ENCODE measurements at regions not wholly inside any gene's neighbourhood (a gene's known extent, or its start where the extent isn't known, plus 50 kb on each side); places are given as distances from the start of the nearest gene placed in this dataset.

GRCh38 chr5:9790276-9790675, 160.1 kb upstream of the TAS2R1 start:
- TF ChIP-seq CTCF (IDR thresholded peaks at IDR 0.05) (no peak), POLR2A (IDR thresholded peaks at IDR 0.05) (no peak), POLR2AphosphoS5 (IDR thresholded peaks at IDR 0.05) (no peak)
